ENCODE measurements at regions not wholly inside any gene's neighbourhood (a gene's known extent, or its start where the extent isn't known, plus 50 kb on each side); places are given as distances from the start of the nearest gene placed in this dataset.

DNA sequence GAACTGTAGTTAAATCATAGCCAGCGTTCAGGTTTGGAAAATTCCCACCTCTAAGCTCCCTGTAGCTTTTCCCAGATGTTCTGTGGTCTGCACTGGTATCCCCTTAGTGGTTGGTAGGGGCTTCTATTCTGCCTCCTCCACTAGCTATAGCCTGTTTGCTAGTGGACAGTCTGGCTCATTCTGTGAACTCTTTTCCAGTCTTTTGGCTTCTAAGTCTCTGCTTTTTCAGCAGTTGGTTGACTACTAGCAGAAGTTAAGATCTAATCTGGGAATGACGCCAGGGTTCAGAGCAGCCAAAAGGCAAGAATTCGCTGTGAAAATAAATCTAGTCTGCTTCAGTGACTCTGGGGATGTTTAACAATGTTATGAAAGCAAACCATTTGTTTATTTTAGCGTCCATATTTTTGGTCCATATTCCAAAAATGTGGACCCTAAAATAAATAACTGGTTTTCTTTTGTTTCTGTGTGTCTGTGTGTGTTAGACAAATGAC, 73.7 kb upstream of the WDR72 start:
- peaks cover 24% of the 10 kb centered on the region for H3K4me1 ChIP-seq (ENCODE audit: low read depth)
- DNase-seq (peak in 1 of 3 donors; percentile 41), ATAC-seq (no peak)

DNA sequence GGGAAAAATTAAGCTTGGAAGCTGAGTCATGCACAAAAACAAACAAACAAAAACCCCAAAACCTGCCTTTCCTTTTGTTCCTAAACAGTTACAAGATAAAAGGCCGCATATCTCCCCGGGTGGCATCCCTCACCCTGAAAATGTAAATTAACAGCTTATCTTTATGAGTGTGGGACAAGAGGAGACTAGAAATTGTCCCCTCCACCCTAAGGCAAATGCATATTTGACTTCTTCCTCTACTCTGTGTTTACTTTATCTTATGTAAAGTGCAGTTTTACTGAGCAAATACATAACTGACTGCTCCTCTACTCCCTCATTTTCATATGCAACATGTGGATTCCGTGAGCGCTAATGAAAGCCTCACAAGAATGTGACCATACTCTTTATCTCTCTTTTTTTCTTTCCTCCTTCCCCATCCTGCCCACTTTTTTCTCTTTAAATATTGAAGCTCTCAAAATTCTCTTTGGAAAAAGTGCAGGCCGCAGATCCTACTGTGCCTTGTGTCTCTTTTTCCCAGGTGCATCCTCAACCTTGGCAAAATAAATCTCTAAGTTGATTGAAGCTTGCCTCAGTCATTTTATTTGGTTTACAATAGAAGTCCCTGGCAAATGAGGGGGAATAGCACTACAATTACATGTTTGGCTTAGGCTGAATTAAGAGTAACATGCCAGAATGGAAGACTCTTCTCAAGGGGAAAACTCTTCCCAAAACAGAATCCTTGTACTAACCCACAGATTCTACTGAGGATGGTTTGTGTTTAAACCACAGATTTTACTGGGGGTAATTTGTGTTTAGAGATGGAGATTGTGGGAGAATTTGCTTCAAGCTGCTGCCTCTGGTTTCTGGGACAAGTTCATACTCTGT, 72.7 kb upstream of the WDR72 start:
- Histone ChIP-seq H3K36me3 (ENCODE audit: low read depth) (no peaks in the 10 kb centered on the region), H3K4me1 (ENCODE audit: low read depth) (peaks cover 21% of the 10 kb centered on the region), H3K9me3 (no peaks in the 10 kb centered on the region), H3K4me3 (no peak overlapping the region)
- no peak for DNase-seq
- ATAC-seq: peak; percentile 90
- TF ChIP-seq, protein P1, sequence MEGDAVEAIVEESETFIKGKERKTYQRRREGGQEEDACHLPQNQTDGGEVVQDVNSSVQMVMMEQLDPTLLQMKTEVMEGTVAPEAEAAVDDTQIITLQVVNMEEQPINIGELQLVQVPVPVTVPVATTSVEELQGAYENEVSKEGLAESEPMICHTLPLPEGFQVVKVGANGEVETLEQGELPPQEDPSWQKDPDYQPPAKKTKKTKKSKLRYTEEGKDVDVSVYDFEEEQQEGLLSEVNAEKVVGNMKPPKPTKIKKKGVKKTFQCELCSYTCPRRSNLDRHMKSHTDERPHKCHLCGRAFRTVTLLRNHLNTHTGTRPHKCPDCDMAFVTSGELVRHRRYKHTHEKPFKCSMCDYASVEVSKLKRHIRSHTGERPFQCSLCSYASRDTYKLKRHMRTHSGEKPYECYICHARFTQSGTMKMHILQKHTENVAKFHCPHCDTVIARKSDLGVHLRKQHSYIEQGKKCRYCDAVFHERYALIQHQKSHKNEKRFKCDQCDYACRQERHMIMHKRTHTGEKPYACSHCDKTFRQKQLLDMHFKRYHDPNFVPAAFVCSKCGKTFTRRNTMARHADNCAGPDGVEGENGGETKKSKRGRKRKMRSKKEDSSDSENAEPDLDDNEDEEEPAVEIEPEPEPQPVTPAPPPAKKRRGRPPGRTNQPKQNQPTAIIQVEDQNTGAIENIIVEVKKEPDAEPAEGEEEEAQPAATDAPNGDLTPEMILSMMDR (IDR thresholded peaks at IDR 0.05): no peak
- intact Hi-C loops (cut with DNase I, micrococcal nuclease): no loop called here

More for the DNA sequence above, 73.7 kb upstream of the WDR72 start:
- Histone ChIP-seq H3K9me3 (no peaks in the 10 kb centered on the region), H3K36me3 (ENCODE audit: low read depth) (no peaks in the 10 kb centered on the region), H3K4me3 (no peak overlapping the region)
- TF ChIP-seq, protein P1 (IDR thresholded peaks at IDR 0.05): no peak
- intact Hi-C loops (cut with DNase I, micrococcal nuclease): no loop called here

DNA sequence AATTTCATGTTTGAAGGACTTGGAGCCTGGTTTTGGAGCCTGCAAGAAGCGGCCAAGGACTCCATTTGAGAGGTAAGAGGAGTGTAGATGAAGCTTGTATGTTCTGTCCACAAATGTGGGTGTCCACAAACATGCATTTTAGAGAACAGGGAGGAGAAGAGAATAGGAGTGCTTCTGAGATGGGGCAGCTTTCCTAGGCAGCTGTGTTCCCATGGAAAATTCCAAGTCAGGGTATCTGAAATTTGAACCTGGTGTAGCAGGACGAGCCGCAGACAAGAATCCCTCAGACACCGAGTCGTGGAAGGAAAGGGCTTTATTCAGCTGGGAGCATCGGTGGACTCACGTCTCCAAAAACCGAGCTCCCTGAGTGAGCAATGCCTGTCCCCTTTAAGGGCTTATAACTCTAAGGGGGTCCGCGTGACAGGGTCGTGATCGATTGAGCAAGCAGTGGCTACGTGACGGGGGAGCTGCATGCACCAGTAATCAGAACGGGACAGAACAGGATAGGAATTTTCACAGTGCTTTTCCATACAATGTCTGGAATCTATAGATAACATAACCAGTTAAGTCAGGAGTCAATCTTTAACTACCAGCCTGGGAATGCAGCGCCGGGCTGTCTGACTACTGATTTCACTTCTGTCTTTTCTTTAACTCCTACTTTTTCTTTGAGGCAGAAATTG, 71.4 kb upstream of the WDR72 start:
- TF ChIP-seq, protein P1 (IDR thresholded peaks at IDR 0.05): no peak
- Histone ChIP-seq H3K4me1 (ENCODE audit: low read depth) (peaks cover 18% of the 10 kb centered on the region), H3K4me3 (no peak overlapping the region), H3K36me3 (ENCODE audit: low read depth) (no peaks in the 10 kb centered on the region), H3K9me3 (no peaks in the 10 kb centered on the region)
- intact Hi-C loops (cut with DNase I, micrococcal nuclease): no loop called here
- DNase-seq: peak in 2 of 3 donors; percentile 48 to 58
- ATAC-seq: peak; percentile 64

DNA sequence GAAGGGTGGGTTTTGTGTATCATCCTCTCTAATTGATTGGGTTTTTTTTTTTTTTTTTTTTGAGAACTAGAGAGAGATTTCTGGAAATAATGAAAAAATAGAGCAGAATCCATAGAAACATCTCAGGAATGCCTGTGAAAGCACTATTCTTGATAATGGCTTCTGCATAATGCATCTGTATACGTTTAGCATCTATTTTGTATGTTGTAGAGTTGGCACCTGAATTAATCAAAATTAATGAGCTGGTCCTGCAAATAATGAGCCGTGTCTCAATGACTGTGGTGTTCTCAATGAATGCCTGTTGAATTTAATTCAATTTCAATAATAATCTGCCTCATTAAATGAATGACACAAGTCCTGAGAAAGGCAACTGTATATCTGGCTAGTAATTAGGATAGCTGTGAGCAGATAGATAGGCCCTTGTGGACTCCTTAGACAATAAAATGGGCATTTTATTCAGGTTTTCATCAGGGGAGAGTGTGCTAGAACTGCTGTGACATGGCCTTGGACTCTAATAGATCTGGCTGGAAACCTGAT, 70.5 kb upstream of the WDR72 start:
- no peak for ATAC-seq
- Histone ChIP-seq H3K36me3 (ENCODE audit: low read depth) (no peaks in the 10 kb centered on the region), H3K4me1 (ENCODE audit: low read depth) (peaks cover 18% of the 10 kb centered on the region), H3K4me3 (no peak overlapping the region), H3K9me3 (no peaks in the 10 kb centered on the region)
- intact Hi-C loops (cut with DNase I, micrococcal nuclease): no loop called here
- TF ChIP-seq, protein P1 (IDR thresholded peaks at IDR 0.05): no peak
- no peak for DNase-seq

DNA sequence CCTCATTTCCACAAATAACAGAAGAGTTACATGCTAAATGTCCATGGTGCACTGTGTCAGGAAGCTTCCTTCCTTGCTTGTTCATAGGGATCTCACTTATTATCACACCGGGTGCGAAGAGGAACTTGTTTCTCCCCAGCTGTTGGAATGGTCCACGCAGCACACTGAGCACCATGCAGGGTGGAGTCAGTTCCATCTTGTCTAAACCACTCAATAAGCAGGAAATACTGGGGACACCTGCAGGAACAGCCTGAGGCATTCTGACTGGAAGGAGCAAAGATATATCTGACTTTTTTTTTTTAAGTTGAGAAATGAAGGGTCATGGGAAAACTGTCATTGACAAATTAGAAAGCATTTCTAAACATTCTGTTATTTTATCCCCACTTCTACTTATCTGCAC, 70.0 kb upstream of the WDR72 start:
- Histone ChIP-seq H3K4me3 (no peak overlapping the region), H3K36me3 (ENCODE audit: low read depth) (no peaks in the 10 kb centered on the region), H3K4me1 (ENCODE audit: low read depth) (peaks cover 18% of the 10 kb centered on the region), H3K9me3 (peaks cover 5% of the 10 kb centered on the region)
- TF ChIP-seq, protein P1 (IDR thresholded peaks at IDR 0.05): no peak
- no peak for DNase-seq
- ATAC-seq: no peak
- intact Hi-C loops (cut with DNase I, micrococcal nuclease): no loop called here
